ENCODE measurements at regions not wholly inside any gene's neighbourhood (a gene's known extent, or its start where the extent isn't known, plus 50 kb on each side); places are given as distances from the start of the nearest gene placed in this dataset.
A peak's percentile ranks its signal among the peaks of the same experiment; 100 is the strongest.

DNA sequence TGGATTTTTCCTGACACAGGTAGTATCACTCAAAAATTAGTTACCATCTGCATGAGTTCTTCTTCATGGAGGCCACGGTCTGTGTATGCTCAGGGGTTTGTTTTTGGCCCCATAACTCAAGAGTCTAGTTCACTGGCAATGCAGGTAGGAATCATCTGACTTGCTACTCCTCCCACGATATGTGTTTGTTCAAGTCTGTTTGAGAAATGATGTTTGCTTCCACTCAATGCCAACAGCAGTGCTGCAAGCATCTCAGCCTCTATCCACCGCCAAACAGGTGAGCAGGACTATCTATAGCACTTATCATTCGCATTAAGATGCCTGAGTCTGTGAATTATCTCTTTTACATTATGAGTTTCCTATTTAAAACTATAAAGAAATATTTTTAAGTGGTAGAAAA is 264.8 kb upstream of the PTGER4 start:
- no peak for DNase-seq

DNA sequence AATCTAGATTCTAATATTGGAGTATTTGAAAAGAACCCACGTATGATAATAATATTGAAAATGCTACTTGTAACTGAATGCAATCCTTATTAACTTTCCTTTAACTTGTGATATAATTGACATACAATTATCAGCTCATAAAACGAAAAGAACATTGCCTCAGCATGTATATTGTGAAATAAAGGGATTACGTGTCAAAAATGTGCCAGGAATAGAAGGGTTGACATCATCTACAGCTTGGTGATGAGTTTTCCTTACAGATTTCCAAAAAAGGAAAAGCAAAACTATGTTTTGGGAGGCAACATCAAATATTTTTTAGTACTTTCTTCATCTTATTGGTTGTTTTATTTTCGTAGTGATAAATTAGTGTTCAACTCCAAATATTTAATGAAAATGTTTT is 266.0 kb upstream of the PTGER4 start:
- no peak for DNase-seq

DNA sequence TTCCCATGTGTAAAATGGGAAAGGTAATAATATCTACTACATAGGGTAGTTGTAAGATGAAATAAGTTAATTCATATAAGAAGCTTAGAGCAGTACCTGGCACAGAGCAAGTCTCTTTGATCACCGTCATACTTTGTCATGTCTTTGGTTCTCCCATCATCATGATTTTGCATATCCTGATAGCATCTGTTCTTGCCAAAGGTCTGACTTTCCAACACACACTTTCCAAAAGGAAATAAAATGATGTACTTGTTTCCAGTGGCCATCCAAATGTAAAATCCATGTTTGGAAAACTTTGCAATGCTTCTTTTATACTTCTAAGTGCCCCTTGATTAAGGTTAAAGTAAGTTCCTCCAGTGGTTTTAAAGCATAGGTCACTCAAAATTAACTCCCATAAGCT is 266.9 kb upstream of the PTGER4 start:
- DNase-seq = no peak

DNA sequence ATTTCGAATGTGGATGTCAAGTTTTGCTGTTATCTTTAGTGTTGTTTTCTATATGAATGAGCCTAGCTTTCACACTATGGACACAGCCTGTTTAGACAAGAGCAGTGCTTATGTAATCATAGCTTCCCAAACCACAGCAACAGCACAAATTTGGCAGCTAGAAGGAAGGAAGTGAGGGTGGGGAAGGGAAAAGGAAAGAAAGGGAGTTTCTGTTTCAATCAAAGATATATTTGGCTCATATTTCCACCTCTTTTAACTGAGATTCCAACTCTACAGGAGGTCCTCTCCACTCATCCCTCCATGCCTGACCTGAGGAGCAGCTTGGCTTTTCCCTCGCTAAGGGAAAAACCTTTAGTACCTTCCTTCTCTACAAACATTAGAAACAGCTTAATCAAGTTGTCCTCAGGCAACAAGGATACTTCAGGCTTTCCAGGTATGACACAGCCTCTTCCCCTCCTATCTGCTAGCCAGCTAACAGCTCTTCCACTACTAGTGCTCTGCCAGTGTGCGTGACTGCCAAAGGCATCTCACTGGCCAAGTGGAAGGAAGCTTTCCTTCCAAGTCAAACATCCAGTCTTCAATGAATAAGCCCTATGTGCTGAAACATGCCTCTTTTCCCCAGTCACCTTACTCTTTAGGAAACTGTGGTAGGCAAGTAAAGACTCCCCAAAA is 268.6 kb upstream of the PTGER4 start:
- peak in 2 of 56 donors; percentile 1 to 10 for DNase-seq

DNA sequence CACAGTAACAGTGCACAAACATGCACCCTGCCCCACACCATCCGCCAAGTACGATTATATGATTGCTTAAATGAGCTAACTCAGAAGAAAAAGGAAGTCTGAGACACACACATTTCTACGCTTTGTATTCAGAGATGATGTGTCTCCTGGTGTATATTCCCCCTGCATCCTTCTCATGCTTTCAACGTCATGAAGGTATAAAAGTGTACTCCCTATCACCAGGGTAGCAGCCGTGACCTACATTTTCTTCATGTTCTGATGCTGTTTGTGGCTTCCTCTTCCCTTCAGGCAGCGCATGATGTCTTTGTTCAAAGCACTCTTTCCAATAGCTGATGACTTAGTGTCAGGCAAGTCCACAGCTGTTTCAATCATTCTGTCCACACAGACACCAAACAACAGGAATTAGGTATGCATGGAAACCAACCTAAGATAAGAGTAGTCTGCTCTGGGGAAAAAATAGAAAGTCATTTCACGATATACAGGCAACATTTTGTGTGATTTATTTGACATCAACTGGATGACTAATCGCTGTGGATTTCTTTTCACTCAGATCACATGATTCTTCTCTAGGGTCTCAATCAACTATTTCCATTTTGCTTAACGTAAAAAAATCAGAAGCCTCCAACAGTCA is 269.4 kb upstream of the PTGER4 start:
- peak in 1 of 56 donors; percentile 4 for DNase-seq

DNA sequence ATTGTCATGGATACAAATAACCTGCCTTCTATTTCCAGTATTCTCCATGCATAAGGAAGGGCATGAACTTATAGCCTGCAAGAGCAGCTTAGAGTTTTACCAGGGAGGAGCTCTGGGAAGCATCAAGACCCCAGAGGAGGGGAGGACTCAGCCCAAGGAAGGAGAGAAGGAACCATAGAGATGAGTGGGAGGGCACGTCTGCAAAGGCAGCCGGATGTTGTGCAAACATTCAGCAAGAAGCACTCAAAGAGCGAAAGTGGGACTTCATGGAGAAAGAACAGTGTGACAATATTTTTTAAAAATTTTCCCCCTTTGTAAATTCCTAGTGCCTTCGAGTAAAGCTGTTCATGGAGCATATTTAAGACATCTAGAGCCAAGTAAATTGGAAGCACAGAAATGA is 270.1 kb upstream of the PTGER4 start:
- DNase-seq = no peak

DNA sequence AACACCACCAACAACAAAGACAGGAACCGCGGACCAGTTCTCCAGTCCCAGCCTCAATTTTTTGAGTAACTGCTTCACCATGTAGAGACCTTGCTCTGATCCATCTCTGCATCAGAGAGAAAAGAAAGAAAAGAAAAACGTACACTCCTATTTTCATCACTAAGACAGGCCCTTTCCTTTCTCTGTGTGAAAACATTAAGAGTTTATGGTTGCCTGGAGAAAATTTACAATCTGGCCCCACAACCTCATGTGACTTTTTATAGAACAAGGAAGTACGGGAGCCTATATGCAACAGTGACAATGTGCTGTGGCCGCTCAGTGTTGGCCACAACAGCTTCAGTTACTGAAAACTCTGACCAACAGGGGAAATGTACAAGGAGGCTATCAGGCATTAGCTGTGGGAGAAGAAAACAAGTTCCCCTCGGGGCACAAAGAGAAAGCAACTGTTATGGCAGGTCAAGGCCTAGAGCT is 272.9 kb upstream of the PTGER4 start:
- DNase-seq = no peak

DNA sequence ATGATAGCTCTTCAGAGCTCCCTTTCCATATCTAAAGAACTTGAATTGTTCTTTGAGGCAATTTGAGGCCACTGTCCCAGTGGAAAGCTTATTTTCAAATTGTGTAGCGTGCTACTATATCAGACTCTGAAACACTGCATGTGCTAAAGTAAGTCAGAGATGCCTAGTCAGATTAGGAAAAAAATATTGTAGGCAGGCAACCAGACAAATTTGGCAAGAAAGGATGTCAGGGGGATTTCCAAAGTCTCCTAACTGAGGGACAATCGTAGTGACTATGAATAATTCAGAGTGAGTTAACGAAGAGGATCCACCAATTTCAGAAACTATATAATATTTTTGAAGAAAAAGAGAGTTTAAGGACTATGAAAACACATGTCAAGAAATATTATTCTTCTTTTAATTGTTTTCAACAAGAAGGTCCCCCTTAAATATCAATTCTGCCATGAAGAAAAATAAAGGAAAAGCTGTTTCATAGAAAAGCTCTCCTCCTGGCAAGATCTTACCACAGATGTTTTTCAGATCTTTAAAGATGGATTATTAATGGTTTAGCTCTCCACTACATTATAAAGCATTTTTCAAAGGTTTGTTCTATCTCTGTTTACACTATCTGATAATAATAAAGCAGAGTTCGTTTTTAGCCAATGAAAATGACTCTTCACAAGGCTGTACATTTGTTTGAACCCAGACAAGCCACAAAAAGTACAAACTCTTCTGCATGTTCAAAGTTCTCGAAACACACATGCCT is 273.5 kb upstream of the PTGER4 start:
- no peak for DNase-seq

DNA sequence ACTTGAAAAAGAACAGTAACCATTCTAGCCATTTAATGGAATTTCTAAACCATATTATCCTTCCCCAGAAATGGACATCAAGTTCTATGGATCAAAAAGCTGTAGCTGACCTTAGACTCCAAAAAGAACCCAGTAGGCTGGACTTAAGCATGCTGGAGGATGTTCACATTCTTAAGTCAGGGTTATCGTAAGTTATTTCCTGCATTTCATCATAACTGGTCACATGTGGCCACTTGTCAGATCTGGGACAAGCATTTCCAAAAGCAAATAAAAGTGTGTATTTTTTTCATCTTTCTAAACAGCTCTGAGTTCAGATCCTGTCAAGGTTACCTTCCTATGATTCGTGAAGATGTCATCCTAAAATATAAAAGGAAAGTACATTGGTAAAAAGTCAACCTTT is 274.5 kb upstream of the PTGER4 start:
- no peak for DNase-seq

DNA sequence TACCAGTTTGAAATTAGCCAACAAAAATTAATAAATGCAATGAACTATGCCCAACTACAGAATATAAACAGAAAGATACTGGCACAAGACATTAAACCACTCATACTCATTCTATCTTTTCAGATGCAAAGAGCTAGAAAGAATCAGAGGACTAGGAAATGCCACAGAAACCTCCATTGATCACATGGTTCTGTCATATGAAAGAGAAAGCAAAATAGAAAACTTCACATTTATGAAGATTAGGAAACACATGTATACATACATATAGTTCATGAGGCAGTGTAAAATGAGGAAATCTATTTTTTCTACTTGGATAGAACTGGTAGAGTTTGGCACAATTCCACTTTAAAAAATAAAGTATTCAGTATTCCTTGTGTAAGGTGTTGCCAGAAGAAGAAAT is 275.1 kb upstream of the PTGER4 start:
- DNase-seq = no peak

DNA sequence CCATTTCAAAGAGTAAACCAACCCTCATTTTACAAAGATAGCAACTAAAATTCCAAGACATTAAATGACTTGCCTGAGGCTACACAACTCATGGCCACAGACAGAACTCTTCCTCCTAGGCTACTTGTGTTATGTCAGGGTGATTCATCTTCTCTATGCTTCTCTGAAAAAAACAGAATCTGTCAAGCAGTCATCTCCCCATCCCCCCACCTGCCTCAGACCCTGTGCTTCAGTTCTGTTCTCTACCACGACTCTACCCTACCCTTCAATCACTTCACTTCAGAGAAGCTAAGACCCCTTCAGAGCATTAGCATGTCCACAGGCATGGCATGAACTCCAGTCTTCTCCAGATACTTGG is 277.7 kb upstream of the PTGER4 start:
- no peak for DNase-seq

DNA sequence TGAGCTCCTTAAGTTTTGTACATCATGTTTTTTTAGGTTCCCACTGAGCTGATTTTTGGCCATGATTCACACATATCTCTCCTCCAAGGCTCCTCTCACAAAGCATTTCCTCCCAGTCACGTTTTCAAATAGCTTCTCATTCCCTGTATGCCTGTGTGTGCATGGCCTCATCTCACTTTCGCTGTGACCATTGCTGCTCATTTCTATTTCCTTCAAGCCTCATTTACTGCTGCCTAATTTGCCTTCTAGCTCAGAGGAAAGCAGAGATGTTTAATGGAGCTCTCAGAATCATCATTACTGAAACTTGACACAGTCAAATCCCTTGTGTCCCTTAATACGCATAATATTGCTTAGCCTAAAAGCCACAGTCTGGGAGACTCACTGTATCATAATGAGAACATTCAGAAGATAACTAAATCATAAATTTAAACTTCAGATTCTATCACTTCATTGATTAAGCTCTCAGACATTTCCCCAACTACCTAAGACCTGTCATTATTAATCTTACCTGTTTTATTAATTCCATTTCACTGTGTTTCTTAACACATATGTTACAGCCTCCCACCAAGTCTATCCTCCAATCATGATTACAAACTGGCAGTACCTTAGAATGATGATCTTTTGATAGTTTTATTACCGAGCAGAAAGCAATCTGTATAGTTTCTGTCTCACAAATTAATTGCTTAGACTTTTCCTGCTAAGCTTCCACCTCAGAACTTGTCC is 278.3 kb upstream of the PTGER4 start:
- no peak for DNase-seq

DNA sequence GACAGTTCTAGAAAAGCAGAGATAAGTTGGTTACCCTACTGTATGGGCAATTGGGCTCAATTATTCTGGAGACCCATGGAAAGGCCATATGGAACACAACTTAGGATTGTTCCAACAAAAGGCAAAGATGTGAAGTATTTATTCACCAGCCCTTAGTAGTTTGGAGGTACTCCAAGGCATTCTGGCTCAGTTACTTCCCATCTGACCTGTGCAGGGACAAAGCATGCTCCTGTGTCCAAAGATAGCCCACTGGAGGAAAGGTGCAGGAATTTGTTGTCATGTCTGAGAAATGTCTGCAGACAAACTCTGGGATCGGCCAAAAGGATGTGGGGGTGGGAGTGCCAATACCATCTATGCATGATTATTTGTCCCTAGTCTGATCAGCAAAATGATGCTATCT is 279.5 kb upstream of the PTGER4 start:
- no peak for DNase-seq

DNA sequence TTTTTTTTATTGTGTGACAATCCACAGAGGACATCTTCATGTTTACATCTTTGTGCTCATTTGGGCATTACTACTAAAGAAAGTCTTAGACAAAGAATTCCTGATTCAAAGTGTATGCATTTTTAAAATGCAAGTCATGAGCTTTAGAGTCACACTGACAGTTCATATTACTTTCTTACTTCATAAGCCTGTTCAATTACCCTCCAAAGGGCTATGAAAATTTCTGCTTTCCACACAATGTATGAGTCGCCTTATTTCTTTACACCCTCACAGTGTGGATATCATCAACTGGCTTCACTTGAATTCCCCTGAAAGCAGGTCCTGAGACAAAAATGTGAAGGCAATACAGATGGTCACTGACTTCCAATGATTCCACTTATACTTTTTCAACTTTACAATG is 280.4 kb upstream of the PTGER4 start:
- DNase-seq = no peak

DNA sequence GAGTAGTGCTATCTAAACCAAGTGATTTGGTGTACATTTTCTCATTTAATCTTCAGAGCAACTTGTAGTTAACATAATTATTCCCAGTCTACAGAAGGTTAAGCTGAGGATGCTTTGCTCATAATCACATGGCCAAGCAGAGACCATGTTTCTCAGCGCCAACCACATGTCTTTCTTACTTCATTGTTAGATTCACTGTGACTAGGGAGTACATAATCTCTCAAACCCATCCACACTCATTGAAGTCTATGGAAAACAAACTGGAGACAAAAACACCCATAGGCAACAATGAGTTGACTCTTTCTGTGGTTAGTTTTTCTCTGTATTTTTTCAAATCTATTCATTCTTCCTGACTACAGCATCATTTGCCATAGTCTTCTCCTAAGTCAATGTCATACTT is 281.7 kb upstream of the PTGER4 start:
- no peak for DNase-seq

DNA sequence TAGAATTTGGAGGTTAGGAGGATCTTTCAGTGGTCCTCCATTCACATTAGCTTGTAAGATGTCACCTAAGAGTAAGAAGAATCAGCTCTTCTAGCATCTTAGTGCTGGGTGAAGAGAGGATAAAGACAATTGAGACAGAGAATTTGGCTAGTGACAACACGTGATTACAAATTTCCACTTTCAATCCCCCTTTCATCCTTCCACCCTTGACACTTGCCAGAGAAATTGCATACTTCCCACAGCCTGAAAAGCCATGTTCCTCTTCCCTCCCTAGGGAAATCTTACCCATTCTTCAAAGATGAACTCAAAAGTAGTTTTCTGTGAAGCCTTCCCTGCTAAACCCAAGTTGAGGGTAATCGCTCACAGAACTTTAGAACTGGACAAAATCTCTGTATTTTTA is 282.6 kb upstream of the PTGER4 start:
- no peak for DNase-seq

DNA sequence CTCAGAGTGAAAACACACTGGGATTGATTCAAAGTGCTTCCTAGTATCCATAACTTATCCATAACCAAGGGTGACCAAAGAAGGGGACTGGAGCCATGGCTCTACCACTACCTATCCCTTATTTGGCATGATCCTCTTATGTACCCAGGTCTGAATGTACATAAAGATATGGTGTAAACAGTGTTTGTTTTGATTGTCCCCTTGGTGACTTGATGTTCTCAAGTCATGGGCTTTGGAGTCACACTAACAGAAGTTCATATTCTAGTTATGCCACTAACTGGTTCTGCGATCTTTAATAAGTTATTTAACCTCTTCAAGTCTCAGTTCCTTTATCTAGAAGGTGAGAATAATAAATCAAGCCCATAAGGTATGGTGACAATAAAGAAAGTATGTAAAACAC is 283.4 kb upstream of the PTGER4 start:
- no peak for DNase-seq

DNA sequence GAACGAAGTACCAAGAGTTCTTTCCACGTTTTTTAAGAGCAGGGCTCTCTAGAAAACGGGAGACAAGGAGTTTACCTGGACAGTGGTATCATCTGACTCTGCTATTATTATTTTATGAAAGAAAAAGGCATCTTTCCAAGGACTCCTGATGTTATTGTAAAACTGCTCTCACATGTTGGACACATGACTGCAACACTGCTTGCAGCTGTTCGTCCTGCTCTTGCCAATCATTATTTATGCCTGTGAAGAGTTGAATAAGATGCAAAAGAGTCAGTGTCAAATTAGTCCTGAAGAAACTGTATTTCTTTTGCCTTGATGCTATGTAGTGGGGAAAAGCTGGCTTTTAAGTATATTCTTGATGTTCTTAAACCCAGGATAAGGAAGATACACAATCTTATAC is 284.5 kb upstream of the PTGER4 start:
- DNase-seq = no peak

DNA sequence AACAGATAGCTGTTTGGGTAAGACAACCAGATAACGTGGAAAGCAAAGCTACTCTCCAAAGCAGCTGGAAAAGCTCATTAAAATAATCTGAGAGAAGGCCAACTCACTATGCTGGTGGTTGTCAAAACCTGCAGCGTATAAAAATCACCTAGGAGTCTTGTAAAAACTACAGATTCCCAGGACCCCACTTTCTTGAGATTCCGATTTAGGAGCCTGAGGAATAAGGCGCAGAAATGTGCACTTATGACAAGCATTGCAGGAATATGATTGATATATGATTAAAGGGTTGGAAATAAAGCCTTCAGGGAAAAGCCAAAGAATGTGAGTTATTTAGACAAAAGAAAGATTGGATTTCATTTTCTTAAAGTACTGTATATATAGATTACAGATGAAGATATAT is 285.0 kb upstream of the PTGER4 start:
- DNase-seq = no peak

DNA sequence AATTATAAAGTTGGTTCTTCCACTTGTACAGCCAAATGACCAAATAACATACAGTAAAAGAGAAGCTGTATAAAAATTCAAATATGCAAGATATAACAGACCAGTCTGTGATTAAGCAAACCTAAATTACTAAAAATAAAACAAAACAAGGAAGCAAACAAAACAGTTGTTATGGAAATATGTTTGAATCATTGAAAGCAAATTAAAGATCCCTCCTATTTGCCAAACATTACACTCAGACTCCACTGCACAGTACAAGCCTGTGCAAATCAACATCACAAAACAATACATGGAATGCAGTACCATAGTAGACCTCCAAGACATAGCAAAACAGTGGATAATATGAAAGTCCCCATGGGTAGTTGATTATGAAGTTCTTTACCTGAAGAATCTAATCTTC is 288.1 kb upstream of the PTGER4 start:
- no peak for DNase-seq

DNA sequence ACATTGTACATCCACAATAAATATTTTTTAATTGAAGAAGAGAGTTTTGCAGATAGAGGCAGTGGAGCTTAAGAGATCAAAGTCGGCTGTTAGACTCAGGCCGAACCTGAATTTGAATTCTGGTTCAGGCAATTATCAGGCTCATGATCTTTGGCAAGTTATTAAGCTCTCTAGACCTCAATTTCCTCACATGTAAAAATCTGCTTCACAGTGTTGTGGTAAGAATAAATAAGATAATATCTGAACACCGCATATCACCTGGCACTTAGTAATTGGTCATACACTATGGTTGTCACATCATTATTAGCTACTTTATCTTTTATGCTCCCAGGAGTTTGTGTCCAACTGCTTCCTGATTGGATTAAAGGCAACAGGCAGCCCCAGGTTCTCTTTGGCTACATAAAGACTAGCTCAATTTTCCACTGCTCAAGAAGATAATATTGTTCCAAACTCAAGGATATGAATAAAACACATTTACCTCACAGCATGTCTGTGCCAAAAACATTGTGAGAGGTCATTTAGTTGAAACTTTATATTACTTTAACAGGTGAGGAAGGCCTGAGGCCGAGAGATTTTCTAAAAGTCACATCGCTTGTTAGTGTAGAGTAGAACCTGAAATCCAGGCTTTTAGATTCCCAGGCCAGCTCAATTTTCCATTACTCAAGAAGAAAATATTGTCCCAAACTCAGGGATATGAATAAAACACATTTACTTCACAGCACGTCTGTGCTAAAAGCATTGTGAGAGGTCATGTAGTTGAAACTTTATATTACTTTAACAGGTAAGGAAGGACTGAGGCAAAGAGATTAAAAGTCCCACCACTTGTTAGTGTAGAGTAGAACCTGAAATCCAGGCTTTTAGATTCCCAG is 289.2 kb upstream of the PTGER4 start:
- no peak for DNase-seq

All from amygdala (tissue), 56 donors.